SK-N-SH (cell line): ENCODE measurements at regions not wholly inside any gene's neighbourhood (a gene's known extent, or its start where the extent isn't known, plus 50 kb on each side); places are given as distances from the start of the nearest gene placed in this dataset.

ENCODE experiments used
- CTCF ChIA-PET: fragments of 300-600, 350-600 bp; formaldehyde crosslinking; extraction: SDS; loops from one replicate; lab custom pipeline; 2021; lab: Yijun Ruan, JAX
- POLR2A ChIA-PET: fragments of 350-600 bp; sonication (Branson Sonifier 250); formaldehyde crosslinking; extraction: SDS; loops from one replicate; lab custom pipeline; 2020; ENCODE audit warnings: antibody characterized with exemption, inconsistent platforms; lab: Yijun Ruan, JAX
- DNase-seq: peaks from one replicate; pipeline ENCODE4 v3.0.0; 2012
- H2AFZ ChIP-seq: fragments of 200-600 bp; sonication (generic); 2 replicates; pipeline ENCODE4 v1.8.1; 2016; ENCODE audit warnings: antibody characterized with exemption, mild to moderate bottlenecking, low read depth
- H3F3A ChIP-seq: fragments of 200-600 bp; sonication (generic); replicated peaks from 2 replicates; pipeline ENCODE3; 2016; ENCODE audit warnings: antibody characterized with exemption, mild to moderate bottlenecking; ENCODE audit not compliant: insufficient read depth
- H3K27ac ChIP-seq, 2 experiments: fragments of 200-500 bp in 1 of 2; fragments of 200-600 bp in 1 of 2; sonication (Bioruptor generic) in 1 of 2; sonication (generic), shearing (Covaris generic) in 1 of 2; 2 replicates each; pipeline versions ENCODE4 v1.5.1 to v1.6.1; 2014 to 2016; ENCODE audit warnings: low read depth in 2 of 2, inconsistent platforms in 1 of 2, low read length in 1 of 2, mild to moderate bottlenecking in 1 of 2, mixed read lengths in 1 of 2
- H3K27me3 ChIP-seq: fragments of 200-600 bp; sonication (generic), shearing (Covaris generic); 2 replicates; pipeline ENCODE4 v1.6.1; 2016; ENCODE audit warnings: mixed run types; ENCODE audit not compliant: insufficient read depth
- H3K36me3 ChIP-seq, 2 experiments: fragments of 200-500 bp in 1 of 2; fragments of 200-600 bp in 1 of 2; sonication (Bioruptor generic) in 1 of 2; sonication (generic) in 1 of 2; replicated peaks in 1 of 2; 2 replicates each; pipeline versions ENCODE3 to v1.5.1; 2014 to 2016; ENCODE audit warnings: low read length in 1 of 2, mild to moderate bottlenecking in 1 of 2; ENCODE audit not compliant: insufficient read depth in 2 of 2, control insufficient read depth in 1 of 2
- H3K4me1 ChIP-seq, 2 experiments: fragments of 200-500 bp in 1 of 2; fragments of 200-600 bp in 1 of 2; sonication (Bioruptor generic) in 1 of 2; sonication (generic), shearing (Covaris generic) in 1 of 2; 2 replicates each; pipeline versions ENCODE4 v1.5.1 to v1.6.1; 2014 to 2016; ENCODE audit warnings: low read depth in 1 of 2, low read length in 1 of 2, mixed run types in 1 of 2; ENCODE audit not compliant: insufficient read depth in 2 of 2, control insufficient read depth in 1 of 2
- H3K4me2 ChIP-seq: fragments of 200-600 bp; sonication (generic), shearing (Covaris generic); 2 replicates; pipeline ENCODE4 v1.6.1; 2017; ENCODE audit warnings: mixed run types
- H3K4me3 ChIP-seq, 2 experiments: fragments of 200-500 bp in 1 of 2; fragments of 200-600 bp in 1 of 2; sonication (Bioruptor generic) in 1 of 2; sonication (generic), shearing (Covaris generic) in 1 of 2; 2 replicates each; pipeline versions ENCODE4 v1.5.1 to v1.8.1; 2014 to 2016; ENCODE audit warnings: low read depth in 2 of 2, inconsistent platforms in 1 of 2, low read length in 1 of 2, mild to moderate bottlenecking in 1 of 2, mixed read lengths in 1 of 2, moderate library complexity in 1 of 2
- H3K79me2 ChIP-seq: fragments of 200-600 bp; sonication (generic); 2 replicates; pipeline ENCODE4 v1.8.1; 2017; ENCODE audit warnings: mild to moderate bottlenecking; ENCODE audit not compliant: insufficient read depth
- H3K9ac ChIP-seq: fragments of 200-600 bp; sonication (generic); 2 replicates; pipeline ENCODE4 v1.6.1; 2017; ENCODE audit warnings: mixed run types
- H3K9me2 ChIP-seq: fragments of 200-600 bp; sonication (generic); 2 replicates; pipeline ENCODE4 v1.6.1; 2017; ENCODE audit warnings: mixed run types
- H3K9me3 ChIP-seq: fragments of 200-600 bp; sonication (generic); 2 replicates; pipeline ENCODE4 v1.6.1; 2017; ENCODE audit warnings: mixed run types, mild to moderate bottlenecking, moderate library complexity
- H4K20me1 ChIP-seq: fragments of 200-600 bp; sonication (generic); 2 replicates; pipeline ENCODE4 v1.6.1; 2017; ENCODE audit warnings: mild to moderate bottlenecking, mixed run types; ENCODE audit not compliant: insufficient read depth
- FOSL2 ChIP-seq: IDR thresholded peaks from 2 replicates; pipeline ENCODE4 v1.4.0; 2012; ENCODE audit warnings: low read depth, mild to moderate bottlenecking, moderate library complexity, borderline replicate concordance
- FOXJ3 ChIP-seq: sonication (generic); formaldehyde crosslinking; IDR thresholded peaks from 2 replicates; pipeline ENCODE4 v1.5.1; 2020; ENCODE audit warnings: mild to moderate bottlenecking, missing genetic modification reagents
- GABPA ChIP-seq: IDR thresholded peaks from 2 replicates; pipeline ENCODE4 v1.4.0; 2012; ENCODE audit warnings: low read depth, mild to moderate bottlenecking
- GATA2 ChIP-seq: sonication (generic); formaldehyde crosslinking; IDR thresholded peaks from 2 replicates; pipeline ENCODE4 v1.5.0; 2020; ENCODE audit warnings: mild to moderate bottlenecking, missing genetic modification reagents
- IRF3 ChIP-seq: fragments of 150-350 bp; IDR thresholded peaks from 2 replicates; pipeline ENCODE4 v1.6.1; 2016; ENCODE audit warnings: mild to moderate bottlenecking, low read depth, low read length
- JUND ChIP-seq: IDR thresholded peaks from 2 replicates; pipeline ENCODE4 v1.4.0; 2012
- MAX ChIP-seq: IDR thresholded peaks from 2 replicates; pipeline ENCODE4 v1.4.0; 2012; ENCODE audit warnings: low read depth
- NFIC ChIP-seq: IDR thresholded peaks from 2 replicates; pipeline ENCODE4 v1.4.0; 2012; ENCODE audit warnings: borderline replicate concordance
- RAD21 ChIP-seq: IDR thresholded peaks from 2 replicates; pipeline ENCODE4 v1.6.1; 2012; ENCODE audit warnings: mild to moderate bottlenecking, low read length
- RFX5 ChIP-seq: IDR thresholded peaks from 2 replicates; pipeline ENCODE4 v1.6.1; 2012; ENCODE audit warnings: mild to moderate bottlenecking, improper control_type of control experiment, low read length
- TEAD4 ChIP-seq: IDR thresholded peaks from 2 replicates; pipeline ENCODE4 v1.4.0; 2012; ENCODE audit warnings: mild to moderate bottlenecking, borderline replicate concordance; ENCODE audit not compliant: insufficient read depth
- USF2 ChIP-seq: fragments of 150-350 bp; IDR thresholded peaks from 2 replicates; pipeline ENCODE4 v1.6.1; 2017; ENCODE audit warnings: antibody characterized with exemption, low read length, low read depth, borderline replicate concordance
- WGBS: methylation state at CpG from one replicate; pipeline ENCODE4 v1.1.6; 2017; ENCODE audit warnings: low lambda C conversion rate; 5-methylcytosine and 5-hydroxymethylcytosine counted together

- Histone ChIP-seq H3K36me3 (no peaks in the 10 kb centered on the region), H3F3A (no peaks in the 10 kb centered on the region), H3K27me3 (no peaks in the 10 kb centered on the region; the same call in 1 of the 2 replicates), H2AFZ (no peak overlapping the region), H3K9me3 (no peaks in the 10 kb centered on the region), H3K9ac (no peak overlapping the region), H3K4me2 (no peak overlapping the region), H3K79me2 (no peaks in the 10 kb centered on the region), H3K9me2 (no peaks in the 10 kb centered on the region), H3K27ac (no peak overlapping the region), H3K4me1 (no peaks in the 10 kb centered on the region), H4K20me1 (no peaks in the 10 kb centered on the region), H3K4me3 (no peak overlapping the region)
- ChIA-PET POLR2A (no interaction called here), CTCF (no interaction called here)
- no peak for TF ChIP-seq NFIC
- DNase-seq: no peak
- 0% methylated on average over 2 of the region's 2 CpGs for WGBS
These were observed 1204.3 kb downstream of the UQCRFS1 start for GRCh38 chr19:28008695-28009094.

GRCh38 chr19:28003543-28003942 lies 1209.4 kb downstream of the UQCRFS1 start:
- Histone ChIP-seq H3K36me3 (no peaks in the 10 kb centered on the region), H3F3A (no peaks in the 10 kb centered on the region), H3K79me2 (no peaks in the 10 kb centered on the region)
- no peak for DNase-seq
- TF ChIP-seq TEAD4 (no peak), GABPA (no peak), FOXJ3 (CRISPR knock-in tag) (no peak), IRF3 (no peak), GATA2 (no peak), FOSL2 (no peak), JUND (no peak), USF2 (no peak), RFX5 (no peak), MAX (no peak), RAD21 (no peak)
- TF ChIP-seq, all 33 proteins: peak for 0
- ChIA-PET CTCF (interaction anchor here (1.2 kb wide), 1 partner anchor 38 kb away, joined by 3 read pairs; no protein-coding TSS in a partner anchor), POLR2A (no interaction called here)
- Histone ChIP-seq H2AFZ (no peak overlapping the region), H3K27me3 (no peaks in the 10 kb centered on the region), H4K20me1 (no peaks in the 10 kb centered on the region), H3K4me3 (no peak overlapping the region), H3K9ac (no peak overlapping the region), H3K9me3 (no peaks in the 10 kb centered on the region), H3K4me2 (no peak overlapping the region), H3K27ac (no peak overlapping the region), H3K4me1 (no peaks in the 10 kb centered on the region), H3K9me2 (no peaks in the 10 kb centered on the region)
- WGBS: 0% methylated on average over 1 of the region's 1 CpG
